ENCODE measurements at regions not wholly inside any gene's neighbourhood (a gene's known extent, or its start where the extent isn't known, plus 50 kb on each side); places are given as distances from the start of the nearest gene placed in this dataset.

GRCh38 chr2:123624816-123625215 lies 400.3 kb upstream of the CNTNAP5 start:
- TF ChIP-seq CTCF (conservative IDR thresholded peaks at IDR 0.05; ENCODE audit: low read depth, low read length) (no peak), EZH2phosphoT487 (IDR thresholded peaks at IDR 0.05; ENCODE audit: borderline replicate concordance, low read length) (no peak)

Measured in PC-3 (cell line).